ENCODE measurements at regions not wholly inside any gene's neighbourhood (a gene's known extent, or its start where the extent isn't known, plus 50 kb on each side); places are given as distances from the start of the nearest gene placed in this dataset.

DNA sequence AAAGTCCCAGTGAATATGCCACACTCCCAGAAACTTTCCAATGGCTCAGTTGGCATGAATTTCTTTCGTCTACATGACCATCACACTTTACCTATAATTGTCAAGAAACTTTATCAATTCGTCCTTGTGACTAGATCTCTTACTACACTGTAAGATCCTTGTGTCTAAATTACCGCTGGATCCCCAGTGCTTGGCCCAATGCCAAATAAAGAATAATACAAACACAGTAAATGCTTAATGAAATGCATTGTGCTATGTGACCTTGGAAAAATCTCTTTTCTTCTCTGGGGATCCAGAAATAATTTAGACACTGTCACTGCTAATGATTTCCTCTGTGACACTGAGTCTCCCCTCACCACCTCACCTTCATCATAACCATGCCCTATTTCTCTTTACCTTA lies 137.9 kb downstream of the VSIG4 start:
- TF ChIP-seq, protein P1, sequence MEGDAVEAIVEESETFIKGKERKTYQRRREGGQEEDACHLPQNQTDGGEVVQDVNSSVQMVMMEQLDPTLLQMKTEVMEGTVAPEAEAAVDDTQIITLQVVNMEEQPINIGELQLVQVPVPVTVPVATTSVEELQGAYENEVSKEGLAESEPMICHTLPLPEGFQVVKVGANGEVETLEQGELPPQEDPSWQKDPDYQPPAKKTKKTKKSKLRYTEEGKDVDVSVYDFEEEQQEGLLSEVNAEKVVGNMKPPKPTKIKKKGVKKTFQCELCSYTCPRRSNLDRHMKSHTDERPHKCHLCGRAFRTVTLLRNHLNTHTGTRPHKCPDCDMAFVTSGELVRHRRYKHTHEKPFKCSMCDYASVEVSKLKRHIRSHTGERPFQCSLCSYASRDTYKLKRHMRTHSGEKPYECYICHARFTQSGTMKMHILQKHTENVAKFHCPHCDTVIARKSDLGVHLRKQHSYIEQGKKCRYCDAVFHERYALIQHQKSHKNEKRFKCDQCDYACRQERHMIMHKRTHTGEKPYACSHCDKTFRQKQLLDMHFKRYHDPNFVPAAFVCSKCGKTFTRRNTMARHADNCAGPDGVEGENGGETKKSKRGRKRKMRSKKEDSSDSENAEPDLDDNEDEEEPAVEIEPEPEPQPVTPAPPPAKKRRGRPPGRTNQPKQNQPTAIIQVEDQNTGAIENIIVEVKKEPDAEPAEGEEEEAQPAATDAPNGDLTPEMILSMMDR (IDR thresholded peaks at IDR 0.05; ENCODE audit: low read depth, low read length), result no peak
- no peak for TF ChIP-seq EZH2phosphoT487 (IDR thresholded peaks at IDR 0.05; ENCODE audit: low read depth)
